ENCODE measurements at regions not wholly inside any gene's neighbourhood (a gene's known extent, or its start where the extent isn't known, plus 50 kb on each side); places are given as distances from the start of the nearest gene placed in this dataset.
"Not testable (repeated sequence)": the region's sequence is repeated elsewhere in the genome, so short reads cannot be mapped to it uniquely, and the experiment has no call there.

DNA sequence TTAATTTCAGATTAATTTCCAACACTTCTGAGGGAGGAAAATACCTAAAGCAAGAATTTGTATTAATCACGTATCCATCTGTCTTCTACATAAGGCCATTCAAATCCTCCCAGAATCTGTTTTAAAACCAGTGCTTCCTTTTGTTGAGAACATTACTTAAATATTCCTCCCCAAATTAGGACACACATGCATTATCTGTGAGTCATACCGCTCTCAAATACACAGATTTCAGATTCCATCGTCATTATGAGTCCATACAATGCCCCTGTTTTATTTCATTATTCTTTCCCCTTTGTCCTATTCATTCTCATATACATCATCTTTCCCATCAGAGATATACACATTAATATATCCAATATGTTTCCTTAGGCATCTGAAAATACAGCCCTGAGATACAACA lies 57.3 kb upstream of the PRSS12 start:
- Histone ChIP-seq H3K4me3 (no peak overlapping the region), H4K20me1 (ENCODE audit: insufficient read depth) (no peaks in the 10 kb centered on the region), H3K79me2 (ENCODE audit: low read depth) (no peaks in the 10 kb centered on the region), H3K9me3 (ENCODE audit: insufficient read depth, low read depth) (no peaks in the 10 kb centered on the region), H3K4me2 (no peak overlapping the region), H2AFZ (no peak overlapping the region), H3K9me2 (ENCODE audit: insufficient read depth) (no peaks in the 10 kb centered on the region), H3K27me3 (ENCODE audit: insufficient read depth, low read depth) (no peaks in the 10 kb centered on the region), H3F3A (ENCODE audit: insufficient read depth, low read depth) (no peaks in the 10 kb centered on the region), H3K27ac (no peak overlapping the region), H3K4me1 (replicated peaks; ENCODE audit: insufficient read depth) (no peaks in the 10 kb centered on the region), H3K36me3 (ENCODE audit: low read depth) (no peaks in the 10 kb centered on the region)
- POLR2A ChIA-PET (ENCODE audit: unreplicated experiment) = no interaction called here
- no TSS peak for BruUV-seq (replicated peaks)
- no peak for DNase-seq
- intact Hi-C loops (cut with micrococcal nuclease; ENCODE audit: unreplicated experiment) = no loop called here
- no peak for TF ChIP-seq EZH2 (IDR thresholded peaks at IDR 0.05; ENCODE audit: low read depth)
- TF ChIP-seq, protein P1, sequence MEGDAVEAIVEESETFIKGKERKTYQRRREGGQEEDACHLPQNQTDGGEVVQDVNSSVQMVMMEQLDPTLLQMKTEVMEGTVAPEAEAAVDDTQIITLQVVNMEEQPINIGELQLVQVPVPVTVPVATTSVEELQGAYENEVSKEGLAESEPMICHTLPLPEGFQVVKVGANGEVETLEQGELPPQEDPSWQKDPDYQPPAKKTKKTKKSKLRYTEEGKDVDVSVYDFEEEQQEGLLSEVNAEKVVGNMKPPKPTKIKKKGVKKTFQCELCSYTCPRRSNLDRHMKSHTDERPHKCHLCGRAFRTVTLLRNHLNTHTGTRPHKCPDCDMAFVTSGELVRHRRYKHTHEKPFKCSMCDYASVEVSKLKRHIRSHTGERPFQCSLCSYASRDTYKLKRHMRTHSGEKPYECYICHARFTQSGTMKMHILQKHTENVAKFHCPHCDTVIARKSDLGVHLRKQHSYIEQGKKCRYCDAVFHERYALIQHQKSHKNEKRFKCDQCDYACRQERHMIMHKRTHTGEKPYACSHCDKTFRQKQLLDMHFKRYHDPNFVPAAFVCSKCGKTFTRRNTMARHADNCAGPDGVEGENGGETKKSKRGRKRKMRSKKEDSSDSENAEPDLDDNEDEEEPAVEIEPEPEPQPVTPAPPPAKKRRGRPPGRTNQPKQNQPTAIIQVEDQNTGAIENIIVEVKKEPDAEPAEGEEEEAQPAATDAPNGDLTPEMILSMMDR (conservative IDR thresholded peaks at IDR 0.05) = no peak
- CTCF ChIA-PET = no interaction called here

DNA sequence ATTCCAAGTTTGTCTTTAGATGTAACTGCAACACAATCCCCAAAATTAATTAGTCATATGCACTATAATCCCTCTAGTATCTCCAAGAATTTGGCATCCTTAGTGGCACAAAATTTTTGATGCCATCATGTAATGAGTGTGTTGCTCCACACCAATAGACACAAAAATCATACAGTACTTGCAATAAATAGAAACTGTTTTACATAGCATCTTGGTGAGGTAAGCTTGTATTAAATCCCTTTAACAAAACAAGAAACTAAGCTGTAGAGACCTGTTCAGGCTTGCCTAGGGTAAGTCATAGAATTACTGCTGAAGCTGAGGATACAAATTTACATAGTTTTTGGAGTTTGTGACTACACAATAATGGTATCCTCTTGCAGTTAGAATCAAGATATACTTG lies 64.5 kb upstream of the PRSS12 start:
- POLR2A ChIA-PET (ENCODE audit: unreplicated experiment) = no interaction called here
- CTCF ChIA-PET = no interaction called here
- no peaks in the 10 kb centered on the region for H4K20me1 ChIP-seq (ENCODE audit: insufficient read depth)
- H3K36me3 ChIP-seq (ENCODE audit: low read depth) = no peaks in the 10 kb centered on the region
- H3F3A ChIP-seq (ENCODE audit: insufficient read depth, low read depth) = no peaks in the 10 kb centered on the region
- no peaks in the 10 kb centered on the region for H3K9me2 ChIP-seq (ENCODE audit: insufficient read depth)
- H3K79me2 ChIP-seq (ENCODE audit: low read depth) = no peaks in the 10 kb centered on the region
- no peak for DNase-seq
- TF ChIP-seq, protein P1 (conservative IDR thresholded peaks at IDR 0.05) = no peak
- no peak for TF ChIP-seq EZH2 (IDR thresholded peaks at IDR 0.05; ENCODE audit: low read depth)
- no peak overlapping the region for H3K27ac ChIP-seq
- H3K4me2 ChIP-seq = no peak overlapping the region
- H3K9me3 ChIP-seq (ENCODE audit: insufficient read depth, low read depth) = no peaks in the 10 kb centered on the region
- H3K4me1 ChIP-seq (replicated peaks; ENCODE audit: insufficient read depth) = no peaks in the 10 kb centered on the region
- intact Hi-C loops (cut with micrococcal nuclease; ENCODE audit: unreplicated experiment) = no loop called here
- no TSS peak for BruUV-seq (replicated peaks)
- H3K27me3 ChIP-seq (ENCODE audit: insufficient read depth, low read depth) = no peaks in the 10 kb centered on the region
- no peak overlapping the region for H2AFZ ChIP-seq
- no peak overlapping the region for H3K4me3 ChIP-seq

GRCh38 chr4:118417800-118418199 lies 65.0 kb upstream of the PRSS12 start:
- H3F3A ChIP-seq (ENCODE audit: insufficient read depth, low read depth); H3K9me3 ChIP-seq (ENCODE audit: insufficient read depth, low read depth); DNase-seq; H3K9me2 ChIP-seq (ENCODE audit: insufficient read depth); H4K20me1 ChIP-seq (ENCODE audit: insufficient read depth); H3K4me1 ChIP-seq (replicated peaks; ENCODE audit: insufficient read depth); H3K36me3 ChIP-seq (ENCODE audit: low read depth); H3K4me2 ChIP-seq; H3K4me3 ChIP-seq; BruUV-seq (replicated peaks); POLR2A ChIA-PET (ENCODE audit: unreplicated experiment); H3K27me3 ChIP-seq (ENCODE audit: insufficient read depth, low read depth); H3K27ac ChIP-seq; intact Hi-C loops (cut with micrococcal nuclease; ENCODE audit: unreplicated experiment); H2AFZ ChIP-seq; H3K79me2 ChIP-seq (ENCODE audit: low read depth); CTCF ChIA-PET: not testable (repeated sequence)

DNA sequence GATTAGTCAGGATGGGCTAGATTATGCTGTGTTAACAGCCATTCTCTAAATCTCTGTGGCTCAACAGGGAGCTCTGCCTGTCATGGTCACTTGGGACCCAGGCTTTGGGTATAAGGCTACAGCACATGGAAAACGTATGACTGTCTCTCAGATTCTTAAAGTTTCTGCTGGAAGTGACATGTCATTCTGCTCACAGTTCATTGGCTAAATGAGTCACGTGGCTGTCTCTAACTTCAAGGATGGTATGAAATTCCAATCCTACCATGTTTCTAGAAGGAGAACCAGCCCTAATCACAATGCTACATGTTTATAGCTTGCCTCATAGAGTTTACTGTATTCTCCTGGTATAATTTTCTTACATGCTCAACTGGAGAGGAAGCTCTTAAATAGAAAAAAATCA lies 65.6 kb upstream of the PRSS12 start:
- H3K4me2 ChIP-seq; H3K27ac ChIP-seq; H2AFZ ChIP-seq; H3K79me2 ChIP-seq (ENCODE audit: low read depth); CTCF ChIA-PET; H3F3A ChIP-seq (ENCODE audit: insufficient read depth, low read depth); H3K4me1 ChIP-seq (replicated peaks; ENCODE audit: insufficient read depth); H3K27me3 ChIP-seq (ENCODE audit: insufficient read depth, low read depth); BruUV-seq (replicated peaks); H4K20me1 ChIP-seq (ENCODE audit: insufficient read depth); H3K36me3 ChIP-seq (ENCODE audit: low read depth); H3K9me2 ChIP-seq (ENCODE audit: insufficient read depth); intact Hi-C loops (cut with micrococcal nuclease; ENCODE audit: unreplicated experiment); POLR2A ChIA-PET (ENCODE audit: unreplicated experiment); H3K4me3 ChIP-seq; H3K9me3 ChIP-seq (ENCODE audit: insufficient read depth, low read depth); DNase-seq: not testable (repeated sequence)

DNA sequence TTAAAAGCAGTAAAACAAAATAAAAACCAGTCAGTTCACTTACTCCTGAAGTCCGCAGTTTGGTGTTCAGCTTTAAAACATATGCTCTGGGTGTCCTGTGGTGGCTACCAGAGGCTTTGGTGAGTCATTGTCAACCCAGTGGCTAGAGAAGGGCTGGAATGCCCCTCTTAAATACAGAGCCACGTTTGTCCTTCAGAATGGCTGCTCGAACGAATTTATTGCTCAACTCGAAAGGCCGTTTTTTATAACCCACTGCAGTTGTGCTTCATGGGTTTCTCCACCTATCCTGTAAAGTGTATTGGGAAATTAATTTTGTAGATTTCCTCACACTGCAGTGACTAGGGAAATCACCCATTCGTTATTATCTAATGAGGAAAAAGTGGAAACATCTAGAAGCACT lies 66.8 kb upstream of the PRSS12 start:
- H2AFZ ChIP-seq; H3K9me3 ChIP-seq (ENCODE audit: insufficient read depth, low read depth); H3K36me3 ChIP-seq (ENCODE audit: low read depth); H3K4me1 ChIP-seq (replicated peaks; ENCODE audit: insufficient read depth); BruUV-seq (replicated peaks); H4K20me1 ChIP-seq (ENCODE audit: insufficient read depth); H3K27ac ChIP-seq; intact Hi-C loops (cut with micrococcal nuclease; ENCODE audit: unreplicated experiment); H3F3A ChIP-seq (ENCODE audit: insufficient read depth, low read depth); H3K4me3 ChIP-seq; H3K9me2 ChIP-seq (ENCODE audit: insufficient read depth); POLR2A ChIA-PET (ENCODE audit: unreplicated experiment); H3K4me2 ChIP-seq; CTCF ChIA-PET; H3K27me3 ChIP-seq (ENCODE audit: insufficient read depth, low read depth); H3K79me2 ChIP-seq (ENCODE audit: low read depth): not testable (repeated sequence)
- DNase-seq = peak in 1 of 2 experiments; percentile 1

GRCh38 chr4:118424062-118424461 lies 71.3 kb upstream of the PRSS12 start:
- H3K4me3 ChIP-seq; H3K9me3 ChIP-seq (ENCODE audit: insufficient read depth, low read depth); CTCF ChIA-PET; H3K9me2 ChIP-seq (ENCODE audit: insufficient read depth); H3K79me2 ChIP-seq (ENCODE audit: low read depth); H3F3A ChIP-seq (ENCODE audit: insufficient read depth, low read depth); H3K27ac ChIP-seq; intact Hi-C loops (cut with micrococcal nuclease; ENCODE audit: unreplicated experiment); H3K4me1 ChIP-seq (replicated peaks; ENCODE audit: insufficient read depth); H3K4me2 ChIP-seq; H2AFZ ChIP-seq; BruUV-seq (replicated peaks); H3K36me3 ChIP-seq (ENCODE audit: low read depth); H4K20me1 ChIP-seq (ENCODE audit: insufficient read depth); H3K27me3 ChIP-seq (ENCODE audit: insufficient read depth, low read depth): not testable (repeated sequence)
- POLR2A ChIA-PET (ENCODE audit: unreplicated experiment) = interaction anchor here (0.6 kb wide), 1 partner anchor 258 kb away, joined by 4 read pairs; no protein-coding TSS in a partner anchor
- peak in 1 of 2 experiments; percentile 38 for DNase-seq

Data from PC-9 (cell line).